NT2/D1 (cell line): ENCODE measurements at regions not wholly inside any gene's neighbourhood (a gene's known extent, or its start where the extent isn't known, plus 50 kb on each side); places are given as distances from the start of the nearest gene placed in this dataset.

Experiments
- SUZ12 ChIP-seq: IDR thresholded peaks from 2 replicates; pipeline ENCODE4 v1.6.1; 2011; ENCODE audit not compliant: insufficient read length, insufficient read depth; ENCODE audit errors: extremely low read depth
- YY1 ChIP-seq: IDR thresholded peaks from 2 replicates; pipeline ENCODE4 v1.6.1; 2011; ENCODE audit not compliant: insufficient read length, insufficient read depth

GRCh38 chr18:28771849-28772248, 594.9 kb upstream of the CDH2 start:
- TF ChIP-seq YY1 (no peak), SUZ12 (no peak)
